ENCODE measurements at regions not wholly inside any gene's neighbourhood (a gene's known extent, or its start where the extent isn't known, plus 50 kb on each side); places are given as distances from the start of the nearest gene placed in this dataset.

DNA sequence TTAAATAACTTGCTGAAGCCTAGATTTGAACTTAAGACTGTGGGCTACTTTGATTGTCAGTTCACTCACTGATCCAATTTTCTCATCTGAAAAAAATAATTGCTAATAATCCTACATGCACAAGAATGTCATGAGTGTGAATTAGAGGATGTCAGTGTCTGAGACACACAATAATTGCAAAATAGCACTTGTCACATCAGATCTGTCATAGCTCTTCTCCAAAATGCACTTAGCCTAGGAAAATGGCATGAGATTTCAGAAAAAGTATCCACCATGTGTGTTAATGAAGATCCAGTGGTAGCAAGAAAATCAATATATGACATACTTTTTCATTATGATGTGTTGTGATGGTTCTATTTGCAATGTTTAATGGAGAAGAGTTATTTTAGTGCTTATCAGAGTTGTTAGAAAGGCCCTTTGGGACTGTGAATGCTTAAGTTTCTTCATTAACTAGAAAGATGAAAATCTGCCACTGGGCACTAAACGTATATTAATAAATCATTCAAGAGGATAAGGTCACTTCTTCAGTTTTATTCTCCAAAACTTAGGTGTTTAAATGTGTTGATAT is 786.2 kb downstream of the C6orf118 start:
- in situ Hi-C loops (cut with MboI; ENCODE audit: low pct_unique_long_range_greater_than_20kb in 2 of 9, low sequenced_read_pairs in 9 of 9, unreplicated experiment in 9 of 9): no loop called here
- H3K27ac ChIP-seq: no peak overlapping the region
- H3K4me3 ChIP-seq: no peak overlapping the region
- WGBS, 10 experiments: 0 to 71% (median 44%) methylated on average over 1 of the region's 1 CpG; no CpG with 5 or more reads in 4 of the 10 experiments
- ATAC-seq (replicated peaks in 6 of 8): peak in 5 of 8 experiments; percentile 46 to 88 (median 72)
- H3K4me1 ChIP-seq (replicated peaks in 1 of 2): peaks cover 0 to 12% of the 10 kb centered on the region in 2 donors

DNA sequence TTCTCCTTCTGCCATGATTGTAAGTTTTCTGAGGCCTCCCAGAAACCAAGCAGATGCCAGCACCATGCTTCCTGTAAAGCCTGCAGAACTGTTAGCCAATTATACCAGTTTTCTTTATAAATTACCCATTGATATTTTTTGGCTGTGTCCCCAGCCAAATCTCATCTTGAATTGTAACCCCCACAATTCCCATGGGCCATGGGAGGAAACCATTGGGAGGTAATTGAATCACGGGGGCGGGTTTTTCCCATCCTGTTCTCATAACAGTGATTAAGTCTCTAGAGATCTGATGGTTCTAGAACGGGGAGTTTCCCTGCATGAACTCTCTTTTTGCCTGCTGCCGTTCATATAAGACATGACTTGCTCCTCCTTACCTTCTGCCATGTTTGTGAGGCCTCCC is 788.5 kb downstream of the C6orf118 start:
- H3K27ac ChIP-seq: no peak overlapping the region
- H3K4me3 ChIP-seq: no peak overlapping the region
- WGBS, 10 experiments: 8 to 100% (median 74%) methylated on average over 2 to 4 of the region's 4 CpGs; no CpG with 5 or more reads in 5 of the 10 experiments
- no peak for ATAC-seq (replicated peaks in 6 of 8)
- in situ Hi-C loops (cut with MboI; ENCODE audit: low pct_unique_long_range_greater_than_20kb in 2 of 9, low sequenced_read_pairs in 9 of 9, unreplicated experiment in 9 of 9): no loop called here
- H3K4me1 ChIP-seq (replicated peaks in 1 of 2): peaks cover 0 to 12% of the 10 kb centered on the region in 2 donors

GRCh38 chr6:164507206-164507940 is 802.0 kb downstream of the C6orf118 start:
- in situ Hi-C loops (cut with MboI; ENCODE audit: low pct_unique_long_range_greater_than_20kb in 2 of 9, low sequenced_read_pairs in 9 of 9, unreplicated experiment in 9 of 9): no loop called here
- 10 to 94% (median 78%) methylated on average over 3 to 7 of the region's 8 CpGs; no CpG with 5 or more reads in 2 of the 10 experiments for WGBS, 10 experiments
- Histone ChIP-seq H3K27ac (no peak overlapping the region), H3K4me3 (no peak overlapping the region), H3K4me1 (replicated peaks in 1 of 2) (no peaks in the 10 kb centered on the region)
- ATAC-seq (replicated peaks in 6 of 8): peak in 3 of 8 experiments; percentile 12 to 26 (median 19)

DNA sequence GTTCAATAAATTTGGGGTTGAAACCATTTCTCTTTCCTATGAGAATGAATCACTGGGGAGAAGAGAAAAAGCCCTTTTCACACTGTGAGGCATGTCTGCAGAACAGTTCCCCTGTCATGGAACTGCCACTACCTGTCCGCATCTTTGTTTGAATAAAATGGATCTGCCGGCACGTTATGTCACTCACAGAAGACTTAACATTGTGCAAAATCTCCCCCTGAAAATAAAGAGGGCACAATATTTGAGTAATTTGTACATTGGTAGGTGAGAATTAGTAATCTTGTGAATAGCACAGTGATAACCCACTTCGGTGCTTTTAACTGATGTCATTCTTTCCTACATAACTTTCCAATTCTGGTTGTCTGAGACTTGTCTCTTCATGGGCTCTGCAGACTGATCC is 804.0 kb downstream of the C6orf118 start:
- Histone ChIP-seq H3K4me1 (replicated peaks in 1 of 2) (no peaks in the 10 kb centered on the region), H3K27ac (no peak overlapping the region), H3K4me3 (no peak overlapping the region)
- no peak for ATAC-seq (replicated peaks in 6 of 8)
- 67 to 100% (median 95%) methylated on average over 1 to 4 of the region's 4 CpGs; no CpG with 5 or more reads in 1 of the 10 experiments for WGBS, 10 experiments
- in situ Hi-C loops (cut with MboI; ENCODE audit: low pct_unique_long_range_greater_than_20kb in 2 of 9, low sequenced_read_pairs in 9 of 9, unreplicated experiment in 9 of 9): no loop called here

- 0 to 70% (median 63%) methylated on average over 2 to 6 of the region's 6 CpGs; no CpG with 5 or more reads in 1 of the 10 experiments for WGBS, 10 experiments
- Histone ChIP-seq H3K27ac (no peak overlapping the region), H3K4me1 (replicated peaks in 1 of 2) (no peaks in the 10 kb centered on the region), H3K4me3 (no peak overlapping the region)
- in situ Hi-C loops (cut with MboI; ENCODE audit: low pct_unique_long_range_greater_than_20kb in 2 of 9, low sequenced_read_pairs in 9 of 9, unreplicated experiment in 9 of 9): no loop called here
- ATAC-seq (replicated peaks in 6 of 8): no peak
Observed at GRCh38 chr6:164502833-164503232, 806.6 kb downstream of the C6orf118 start.

GRCh38 chr6:164495882-164496495 is 813.4 kb downstream of the C6orf118 start:
- peak in 3 of 8 experiments; percentile 74 to 86 (median 82) for ATAC-seq (replicated peaks in 6 of 8)
- 26 to 93% (median 67%) methylated on average over 2 to 7 of the region's 7 CpGs for WGBS, 10 experiments
- in situ Hi-C loops (cut with MboI; ENCODE audit: low pct_unique_long_range_greater_than_20kb in 2 of 9, low sequenced_read_pairs in 9 of 9, unreplicated experiment in 9 of 9): no loop called here

DNA sequence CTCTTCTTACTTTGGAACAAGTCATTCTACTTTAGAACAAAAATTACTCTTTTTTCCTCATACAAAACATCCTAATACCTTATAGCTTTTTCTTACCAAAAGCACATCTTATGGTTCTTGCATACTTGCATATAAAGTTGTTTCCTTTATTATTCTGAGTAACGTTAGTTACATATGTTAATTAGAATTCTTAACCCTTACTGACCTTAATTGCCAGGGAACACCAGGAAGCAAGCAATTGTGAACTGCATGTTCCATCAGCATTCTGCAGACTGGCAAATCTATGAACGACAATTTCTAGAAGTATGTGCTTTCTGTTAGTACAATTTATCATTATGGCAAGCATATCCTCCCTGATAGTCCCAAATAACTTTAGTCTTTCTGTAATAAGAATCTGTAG is 831.0 kb downstream of the C6orf118 start:
- in situ Hi-C loops (cut with MboI; ENCODE audit: low pct_unique_long_range_greater_than_20kb in 2 of 9, low sequenced_read_pairs in 9 of 9, unreplicated experiment in 9 of 9): no loop called here
- 0 to 31% (median 5%) methylated on average over 1 to 2 of the region's 2 CpGs; no CpG with 5 or more reads in 2 of the 10 experiments for WGBS, 10 experiments
- no peak overlapping the region for H3K4me3 ChIP-seq
- H3K4me1 ChIP-seq (replicated peaks in 1 of 2): peaks cover 0 to 8% of the 10 kb centered on the region in 2 donors
- ATAC-seq (replicated peaks in 6 of 8): no peak
- H3K27ac ChIP-seq: no peak overlapping the region

More at GRCh38 chr6:164495882-164496495, 813.4 kb downstream of the C6orf118 start:
- Histone ChIP-seq H3K4me1 (replicated peaks in 1 of 2) (peaks cover 0 to 4% of the 10 kb centered on the region in 2 donors), H3K27ac (no peak overlapping the region), H3K4me3 (no peak overlapping the region)

- peaks cover 0 to 8% of the 10 kb centered on the region in 2 donors for H3K4me1 ChIP-seq (replicated peaks in 1 of 2)
- 0 to 100% (median 53%) methylated on average over 1 to 2 of the region's 2 CpGs; no CpG with 5 or more reads in 1 of the 10 experiments for WGBS, 10 experiments
- H3K4me3 ChIP-seq: no peak overlapping the region
- in situ Hi-C loops (cut with MboI; ENCODE audit: low pct_unique_long_range_greater_than_20kb in 2 of 9, low sequenced_read_pairs in 9 of 9, unreplicated experiment in 9 of 9): no loop called here
- no peak overlapping the region for H3K27ac ChIP-seq
- ATAC-seq (replicated peaks in 6 of 8): no peak
Observed at GRCh38 chr6:164477790-164478189, 831.6 kb downstream of the C6orf118 start.

- H3K4me3 ChIP-seq: no peak overlapping the region
- peaks cover 0 to 8% of the 10 kb centered on the region in 2 donors for H3K4me1 ChIP-seq (replicated peaks in 1 of 2)
- WGBS, 10 experiments: 0 to 100% (median 90%) methylated on average over 1 of the region's 1 CpG; no CpG with 5 or more reads in 4 of the 10 experiments
- ATAC-seq (replicated peaks in 6 of 8): peak in 4 of 8 experiments; percentile 23 to 73 (median 30)
- no peak overlapping the region for H3K27ac ChIP-seq
- in situ Hi-C loops (cut with MboI; ENCODE audit: low pct_unique_long_range_greater_than_20kb in 2 of 9, low sequenced_read_pairs in 9 of 9, unreplicated experiment in 9 of 9): no loop called here
Observed at GRCh38 chr6:164477101-164477500, 832.3 kb downstream of the C6orf118 start.

DNA sequence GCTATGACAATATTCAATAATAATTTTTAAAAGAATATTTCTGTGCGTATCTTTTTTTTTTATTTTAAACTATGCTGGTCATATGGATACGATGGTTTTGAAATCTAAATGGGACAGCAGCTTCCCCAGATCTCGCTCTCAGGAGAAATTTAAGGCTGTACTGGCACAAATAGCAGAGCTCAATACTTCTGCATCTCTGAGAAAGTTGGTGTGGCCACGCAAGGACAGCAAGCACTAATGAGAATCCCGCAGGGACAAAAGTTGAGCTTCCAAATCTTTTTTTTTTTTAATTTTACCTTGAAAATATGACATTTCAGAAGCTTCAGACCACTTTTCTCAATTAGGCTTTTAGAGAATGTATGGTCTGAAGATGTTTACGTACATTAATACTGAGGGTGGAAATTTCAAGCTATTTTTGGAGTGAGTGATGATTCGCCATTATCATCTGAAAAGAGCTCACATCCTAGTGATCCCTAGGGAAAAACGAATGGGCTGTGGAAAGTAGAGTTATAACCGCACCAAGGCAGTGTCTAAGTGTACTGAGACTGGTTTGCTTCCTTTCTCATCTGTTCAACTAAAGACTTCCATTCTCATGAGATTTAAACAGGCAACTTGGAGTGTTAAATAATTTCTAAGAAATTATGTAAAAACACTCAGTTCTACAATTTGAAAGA is 840.0 kb downstream of the C6orf118 start:
- no peak overlapping the region for H3K27ac ChIP-seq
- no peak overlapping the region for H3K4me3 ChIP-seq
- H3K4me1 ChIP-seq (replicated peaks in 1 of 2): peaks cover 9 to 13% of the 10 kb centered on the region in 2 donors
- ATAC-seq (replicated peaks in 6 of 8): peak in 5 of 8 experiments; percentile 53 to 98 (median 96)
- WGBS, 10 experiments: 11 to 95% (median 63%) methylated on average over 2 to 9 of the region's 9 CpGs
- in situ Hi-C loops (cut with MboI; ENCODE audit: low pct_unique_long_range_greater_than_20kb in 2 of 9, low sequenced_read_pairs in 9 of 9, unreplicated experiment in 9 of 9): no loop called here

DNA sequence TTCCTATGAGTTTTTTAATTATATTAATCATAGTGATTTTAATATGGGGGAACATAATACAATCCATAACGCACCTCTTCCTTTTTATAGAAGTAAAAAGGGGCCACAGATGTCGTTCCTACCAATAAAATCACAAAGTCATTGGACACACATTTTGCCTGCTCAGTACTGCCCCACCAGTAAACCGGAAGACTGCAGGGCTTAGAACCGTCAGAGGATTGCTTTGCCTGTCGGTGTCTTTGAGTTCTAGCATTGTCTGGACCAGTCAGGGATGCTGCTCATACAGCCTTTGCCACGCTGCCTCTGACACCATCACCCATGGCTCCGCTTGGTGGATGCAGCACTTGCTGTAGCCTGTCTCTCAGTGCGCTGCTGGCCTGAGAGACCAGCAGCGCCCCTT is 853.6 kb downstream of the C6orf118 start:
- no peak overlapping the region for H3K27ac ChIP-seq
- in situ Hi-C loops (cut with MboI; ENCODE audit: low pct_unique_long_range_greater_than_20kb in 2 of 9, low sequenced_read_pairs in 9 of 9, unreplicated experiment in 9 of 9): no loop called here
- H3K4me1 ChIP-seq (replicated peaks in 1 of 2): peaks cover 0 to 17% of the 10 kb centered on the region in 2 donors
- no peak for ATAC-seq (replicated peaks in 6 of 8)
- 8 to 100% (median 83%) methylated on average over 2 to 7 of the region's 9 CpGs; no CpG with 5 or more reads in 1 of the 10 experiments for WGBS, 10 experiments
- H3K4me3 ChIP-seq: no peak overlapping the region

DNA sequence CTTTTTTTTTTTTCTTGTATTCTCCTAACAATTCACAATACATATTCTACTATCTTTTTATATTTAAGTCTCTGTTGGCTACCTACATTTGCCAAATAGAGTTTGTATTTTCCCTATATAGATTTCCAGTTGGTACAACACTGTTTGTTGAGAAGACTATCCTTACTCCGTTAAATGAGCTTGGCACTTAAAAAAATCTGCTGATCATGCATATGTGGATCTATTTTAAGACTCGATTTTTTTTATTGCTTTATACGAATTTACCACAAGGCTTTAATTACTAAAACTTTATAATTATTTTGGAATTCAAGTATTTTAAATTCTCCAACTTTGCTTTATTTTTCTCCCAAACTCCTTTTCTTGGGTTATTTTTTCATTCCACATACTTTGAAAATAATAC is 855.6 kb downstream of the C6orf118 start:
- no peak overlapping the region for H3K4me3 ChIP-seq
- H3K4me1 ChIP-seq (replicated peaks in 1 of 2): peaks cover 0 to 8% of the 10 kb centered on the region in 2 donors
- ATAC-seq (replicated peaks in 6 of 8): no peak
- H3K27ac ChIP-seq: no peak overlapping the region
- in situ Hi-C loops (cut with MboI; ENCODE audit: low pct_unique_long_range_greater_than_20kb in 2 of 9, low sequenced_read_pairs in 9 of 9, unreplicated experiment in 9 of 9): no loop called here
- WGBS, 10 experiments: 0 to 100% (median 86%) methylated on average over 2 to 3 of the region's 3 CpGs

DNA sequence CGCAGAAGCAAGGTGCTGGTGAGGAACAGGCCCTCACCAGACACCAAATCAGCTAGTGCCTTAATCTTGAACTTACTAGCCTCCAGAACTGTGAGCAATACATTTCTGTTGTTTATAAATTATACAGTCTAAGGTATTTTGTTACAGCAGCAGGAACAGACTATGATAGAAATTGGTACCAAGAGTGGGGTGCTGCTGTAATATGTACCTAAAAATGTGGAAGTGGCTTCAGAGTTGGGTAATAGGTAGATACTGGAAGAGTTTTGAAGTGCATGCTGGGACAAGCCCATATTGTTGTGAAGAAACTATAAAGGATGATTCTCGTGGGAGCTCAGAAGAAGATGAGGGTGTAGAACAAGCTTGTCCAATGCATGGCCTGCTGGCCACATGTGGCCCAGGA is 866.8 kb downstream of the C6orf118 start:
- H3K4me1 ChIP-seq (replicated peaks in 1 of 2): no peaks in the 10 kb centered on the region
- ATAC-seq (replicated peaks in 6 of 8): no peak
- 0 to 100% (median 86%) methylated on average over 1 to 2 of the region's 2 CpGs; no CpG with 5 or more reads in 3 of the 10 experiments for WGBS, 10 experiments
- no peak overlapping the region for H3K27ac ChIP-seq
- no peak overlapping the region for H3K4me3 ChIP-seq
- in situ Hi-C loops (cut with MboI; ENCODE audit: low pct_unique_long_range_greater_than_20kb in 2 of 9, low sequenced_read_pairs in 9 of 9, unreplicated experiment in 9 of 9): no loop called here
